HepG2 (cell line): ENCODE measurements at regions not wholly inside any gene's neighbourhood (a gene's known extent, or its start where the extent isn't known, plus 50 kb on each side); places are given as distances from the start of the nearest gene placed in this dataset.

ENCODE experiments used
- ETV6 ChIP-seq: sonication (generic); formaldehyde crosslinking; conservative IDR thresholded peaks from 2 replicates; pipeline ENCODE4 v1.4.0; 2020; ENCODE audit warnings: missing genetic modification reagents
- HINFP ChIP-seq: sonication (generic); formaldehyde crosslinking; IDR thresholded peaks from 2 replicates; pipeline ENCODE4 v1.4.0; 2020; ENCODE audit warnings: low read depth, mild to moderate bottlenecking, missing genetic modification reagents
- ZBTB4 ChIP-seq: sonication (generic); formaldehyde crosslinking; IDR thresholded peaks from 2 replicates; pipeline ENCODE4 v1.4.0; 2020; ENCODE audit warnings: missing genetic modification reagents, mild to moderate bottlenecking, borderline replicate concordance
- ZNF780A ChIP-seq: sonication (generic); formaldehyde crosslinking; IDR thresholded peaks from 2 replicates; pipeline ENCODE4 v1.8.0; 2022; ENCODE audit warnings: mild to moderate bottlenecking, missing genetic modification reagents, moderate library complexity

- TF ChIP-seq ZBTB4 (CRISPR knock-in tag) (no peak), ZNF780A (CRISPR knock-in tag) (no peak), HINFP (CRISPR knock-in tag) (no peak), ETV6 (CRISPR knock-in tag) (no peak)
These were observed 92.0 kb downstream of the PDGFA start for GRCh38 chr7:427506-428103.
